ENCODE measurements at regions not wholly inside any gene's neighbourhood (a gene's known extent, or its start where the extent isn't known, plus 50 kb on each side); places are given as distances from the start of the nearest gene placed in this dataset.
A peak's percentile ranks its signal among the peaks of the same experiment; 100 is the strongest.
"Not testable (repeated sequence)": the region's sequence is repeated elsewhere in the genome, so short reads cannot be mapped to it uniquely, and the experiment has no call there.

DNA sequence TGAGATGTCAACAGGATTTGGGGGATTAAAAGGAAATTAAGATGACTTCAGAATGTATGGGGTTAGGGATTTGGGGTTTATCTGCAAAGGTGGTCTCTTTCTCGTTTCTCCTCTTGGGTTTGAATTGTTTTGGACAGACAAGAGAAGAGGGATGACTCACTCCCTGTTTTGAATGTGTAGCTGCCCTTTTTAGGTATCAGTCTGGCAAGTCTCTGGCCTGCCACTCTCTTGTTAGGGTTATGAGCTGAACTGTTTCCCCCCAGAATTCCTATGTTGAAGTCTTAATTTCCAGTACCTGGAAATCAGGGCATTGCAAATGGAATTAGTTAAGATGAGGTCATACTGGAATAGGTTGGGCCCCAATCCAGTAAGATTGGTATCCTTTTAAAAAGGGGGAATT lies 291.7 kb downstream of the MEX3B start:
- DNase-seq = no peak
- in situ Hi-C loops (cut with MboI; ENCODE audit: low pct_unique_long_range_greater_than_20kb, low sequenced_read_pairs) = no loop called here

DNA sequence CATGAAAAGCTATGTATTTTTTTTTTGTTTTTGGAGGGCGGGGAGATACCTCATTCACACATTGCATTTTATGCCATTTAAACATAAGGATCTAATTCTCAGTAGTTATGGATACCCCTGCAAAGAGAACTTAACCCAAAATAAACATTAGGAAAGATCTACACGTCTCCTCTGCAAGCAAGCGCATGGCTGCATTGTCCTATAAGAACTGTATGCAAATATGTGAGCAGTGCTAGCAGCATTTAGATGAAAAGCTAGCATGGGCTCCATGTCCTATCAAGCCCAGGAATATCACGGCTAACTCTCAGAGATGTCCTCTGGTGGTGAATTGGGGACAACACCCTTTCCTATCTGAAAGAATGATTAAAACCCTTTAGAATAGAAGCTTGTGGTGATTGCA lies 292.8 kb downstream of the MEX3B start:
- in situ Hi-C loops (cut with MboI; ENCODE audit: low pct_unique_long_range_greater_than_20kb, low sequenced_read_pairs) = no loop called here
- DNase-seq = peak; percentile 11

GRCh38 chr15:81752546-81752942 lies 293.3 kb downstream of the MEX3B start:
- in situ Hi-C loops (cut with MboI; ENCODE audit: low pct_unique_long_range_greater_than_20kb, low sequenced_read_pairs) = no loop called here
- peak; percentile 53 for DNase-seq

GRCh38 chr15:81751816-81752545 lies 293.8 kb downstream of the MEX3B start:
- in situ Hi-C loops (cut with MboI; ENCODE audit: low pct_unique_long_range_greater_than_20kb, low sequenced_read_pairs) = no loop called here
- no peak for DNase-seq

GRCh38 chr15:81751256-81751655 lies 294.6 kb downstream of the MEX3B start:
- no peak for DNase-seq
- in situ Hi-C loops (cut with MboI; ENCODE audit: low pct_unique_long_range_greater_than_20kb, low sequenced_read_pairs) = no loop called here

- DNase-seq = peak; percentile 68
- in situ Hi-C loops (cut with MboI; ENCODE audit: low pct_unique_long_range_greater_than_20kb, low sequenced_read_pairs) = no loop called here
Measured at GRCh38 chr15:81749716-81750375, 296.0 kb downstream of the MEX3B start.

DNA sequence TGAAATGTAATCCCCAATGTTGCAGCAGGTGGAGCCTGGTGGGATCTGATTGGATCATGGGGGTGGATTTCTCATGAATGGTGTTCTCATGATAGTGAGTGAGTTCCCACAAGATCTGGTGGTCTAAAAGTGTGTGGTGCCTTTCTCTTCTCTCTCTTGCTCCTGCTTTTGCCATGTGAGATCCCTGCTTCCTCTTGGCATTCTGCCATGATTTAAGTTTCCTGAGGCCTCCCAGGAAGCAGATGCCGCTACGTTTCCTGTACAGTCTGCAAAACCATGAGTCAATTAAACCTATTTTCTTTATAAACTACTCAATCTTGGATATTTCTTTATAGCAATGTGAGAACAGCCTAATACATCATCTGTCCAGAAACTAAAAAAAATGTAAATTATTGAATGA lies 298.3 kb downstream of the MEX3B start:
- peak; percentile 55 for DNase-seq
- in situ Hi-C loops (cut with MboI; ENCODE audit: low pct_unique_long_range_greater_than_20kb, low sequenced_read_pairs) = no loop called here

GRCh38 chr15:81747026-81747425 lies 298.8 kb downstream of the MEX3B start:
- in situ Hi-C loops (cut with MboI; ENCODE audit: low pct_unique_long_range_greater_than_20kb, low sequenced_read_pairs) = no loop called here
- DNase-seq = no peak

DNA sequence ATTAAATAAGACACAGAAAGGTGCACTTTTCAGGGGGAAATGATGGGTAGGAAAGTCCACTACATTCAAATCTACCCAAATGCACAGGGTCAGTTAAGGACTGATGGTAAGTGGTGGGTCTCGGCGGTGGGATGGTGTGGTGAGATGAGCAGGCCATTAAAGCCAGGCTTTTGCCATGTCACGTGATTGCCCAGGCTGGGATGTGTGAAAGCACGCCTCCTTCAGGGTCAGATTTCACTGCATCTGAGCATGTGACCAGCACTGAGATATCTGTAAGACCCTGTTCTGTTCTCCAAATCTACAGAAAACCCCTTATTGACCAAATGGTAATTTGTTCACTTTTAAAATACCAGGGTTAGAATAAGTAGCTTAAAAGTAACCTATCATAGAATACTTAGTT lies 301.5 kb downstream of the MEX3B start:
- in situ Hi-C loops (cut with MboI; ENCODE audit: low pct_unique_long_range_greater_than_20kb, low sequenced_read_pairs) = no loop called here
- no peak for DNase-seq

GRCh38 chr15:81740416-81740815 lies 305.4 kb downstream of the MEX3B start:
- in situ Hi-C loops (cut with MboI; ENCODE audit: low pct_unique_long_range_greater_than_20kb, low sequenced_read_pairs) = no loop called here
- no peak for DNase-seq

GRCh38 chr15:81729340-81729739 lies 316.5 kb downstream of the MEX3B start:
- in situ Hi-C loops (cut with MboI; ENCODE audit: low pct_unique_long_range_greater_than_20kb, low sequenced_read_pairs) = no loop called here
- no peak for DNase-seq

DNA sequence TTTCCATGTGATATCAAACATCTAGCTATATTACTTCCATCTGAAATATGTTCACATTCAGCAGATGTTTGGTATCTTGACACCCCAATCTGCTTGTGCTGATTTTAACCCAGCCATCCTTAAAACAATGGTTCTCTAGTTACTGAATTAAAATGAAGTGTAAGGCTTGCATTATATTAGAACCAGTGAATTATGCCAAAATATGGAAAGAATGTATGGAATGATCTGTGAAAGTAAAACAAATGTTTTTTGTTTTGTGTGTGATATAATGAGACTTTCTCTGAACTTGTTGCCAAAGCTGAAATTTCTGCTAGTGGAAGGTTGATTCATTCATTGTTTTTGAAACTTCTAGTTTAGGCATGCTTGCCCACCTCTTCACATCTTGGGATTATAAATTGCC lies 317.1 kb downstream of the MEX3B start:
- DNase-seq = no peak
- in situ Hi-C loops (cut with MboI; ENCODE audit: low pct_unique_long_range_greater_than_20kb, low sequenced_read_pairs) = no loop called here

DNA sequence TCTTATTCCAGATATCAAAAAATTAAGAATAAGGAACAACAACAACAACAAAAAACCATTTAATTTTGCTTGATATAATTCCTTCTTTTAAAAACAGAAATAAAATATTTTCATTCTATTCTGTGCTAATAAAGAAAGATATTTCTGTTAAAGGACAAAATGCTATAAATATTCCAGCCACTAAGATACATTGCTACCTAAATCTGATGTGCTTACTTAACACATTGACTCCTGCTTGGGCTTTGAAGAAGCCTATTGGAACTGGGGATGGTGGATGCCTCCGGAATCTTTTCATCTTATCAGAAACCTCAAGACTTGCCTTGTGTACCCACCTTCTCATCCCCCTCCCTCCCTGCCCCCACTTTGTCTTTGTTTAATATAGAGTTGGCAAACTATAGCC lies 320.2 kb downstream of the MEX3B start:
- no peak for DNase-seq
- in situ Hi-C loops (cut with MboI; ENCODE audit: low pct_unique_long_range_greater_than_20kb, low sequenced_read_pairs) = no loop called here

GRCh38 chr15:81724536-81724935 lies 321.3 kb downstream of the MEX3B start:
- in situ Hi-C loops (cut with MboI; ENCODE audit: low pct_unique_long_range_greater_than_20kb, low sequenced_read_pairs) = no loop called here
- DNase-seq = no peak

DNA sequence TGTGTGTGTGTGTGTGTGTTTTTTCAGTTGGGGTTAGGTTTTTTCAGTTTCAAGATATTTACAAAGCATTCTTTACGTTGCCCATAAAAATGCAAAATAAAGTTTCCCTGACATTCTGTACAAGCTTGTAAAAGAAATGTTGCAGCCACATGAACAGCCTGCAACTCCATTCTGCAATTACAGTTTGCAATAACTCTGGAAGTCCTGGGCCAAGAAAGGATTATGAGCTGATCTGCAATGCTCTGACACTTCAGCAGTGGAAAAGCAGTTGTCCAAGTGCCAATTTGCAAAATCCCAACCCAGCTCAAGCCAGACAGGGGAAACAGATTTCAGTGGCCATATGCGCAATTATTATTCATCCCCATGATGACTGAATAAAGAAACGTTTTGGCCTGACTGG lies 322.1 kb downstream of the MEX3B start:
- DNase-seq = no peak
- in situ Hi-C loops (cut with MboI; ENCODE audit: low pct_unique_long_range_greater_than_20kb, low sequenced_read_pairs) = no loop called here

DNA sequence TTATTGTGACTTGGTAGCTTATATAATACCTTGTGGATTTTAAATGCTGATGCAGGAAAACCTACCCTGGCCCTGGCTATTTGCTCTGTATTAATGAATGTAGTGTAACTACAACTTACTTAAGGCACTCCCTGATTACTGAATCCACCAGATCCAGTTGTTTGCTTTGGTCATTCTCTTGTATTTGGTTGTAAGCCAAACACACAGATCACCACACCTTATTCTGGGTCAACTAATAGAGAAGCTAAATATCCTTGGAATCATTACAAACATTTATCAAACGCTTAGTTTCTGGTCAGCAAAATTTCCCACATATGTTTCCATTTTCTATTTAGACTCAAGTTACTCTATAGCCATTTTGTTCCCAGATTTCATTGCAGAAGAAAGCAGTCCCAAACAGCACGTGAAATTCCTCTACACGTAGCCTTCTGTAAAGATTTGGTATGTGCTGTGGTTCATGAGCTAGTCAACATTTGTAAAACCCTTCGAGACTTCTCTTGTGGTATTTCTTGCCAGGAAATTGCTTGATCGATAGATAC lies 322.6 kb downstream of the MEX3B start:
- in situ Hi-C loops (cut with MboI; ENCODE audit: low pct_unique_long_range_greater_than_20kb, low sequenced_read_pairs) = no loop called here

DNA sequence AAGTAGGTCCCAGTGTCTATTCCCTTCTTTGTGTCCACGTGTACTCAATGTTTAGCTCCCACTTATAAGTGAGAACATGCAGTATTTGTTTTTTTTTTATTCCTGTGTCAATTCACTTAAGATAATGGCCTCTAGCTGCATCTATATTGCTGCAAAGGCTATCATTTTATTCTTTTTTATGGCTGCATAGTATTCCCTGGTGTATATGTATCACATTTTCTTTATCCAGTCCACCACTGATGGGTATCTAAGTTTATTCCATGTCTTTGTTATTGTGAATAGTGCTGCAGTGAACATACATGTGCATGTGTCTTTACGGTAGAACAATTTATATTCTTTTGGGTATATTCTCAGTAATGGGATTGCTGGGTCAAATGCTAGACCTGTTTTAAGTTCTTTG lies 329.4 kb downstream of the MEX3B start:
- in situ Hi-C loops (cut with MboI; ENCODE audit: low pct_unique_long_range_greater_than_20kb, low sequenced_read_pairs); DNase-seq: not testable (repeated sequence)

More for the DNA sequence above, 322.6 kb downstream of the MEX3B start:
- DNase-seq = no peak

- DNase-seq = no peak
- in situ Hi-C loops (cut with MboI; ENCODE audit: low pct_unique_long_range_greater_than_20kb, low sequenced_read_pairs) = no loop called here
Measured at GRCh38 chr15:81710328-81710727, 335.5 kb downstream of the MEX3B start.

GRCh38 chr15:81706816-81707346 lies 332.9 kb upstream of the TMC3 start:
- DNase-seq; in situ Hi-C loops (cut with MboI; ENCODE audit: low pct_unique_long_range_greater_than_20kb, low sequenced_read_pairs): not testable (repeated sequence)

GRCh38 chr15:81705727-81706126 lies 331.7 kb upstream of the TMC3 start:
- DNase-seq; in situ Hi-C loops (cut with MboI; ENCODE audit: low pct_unique_long_range_greater_than_20kb, low sequenced_read_pairs): not testable (repeated sequence)

Data from KBM-7 (cell line).